ENCODE measurements at regions not wholly inside any gene's neighbourhood (a gene's known extent, or its start where the extent isn't known, plus 50 kb on each side); places are given as distances from the start of the nearest gene placed in this dataset.
"Not testable (repeated sequence)": the region's sequence is repeated elsewhere in the genome, so short reads cannot be mapped to it uniquely, and the experiment has no call there.

GRCh38 chr1:200281201-200281835 lies 128.5 kb downstream of the ZNF281 start:
- DNase-seq: no peak

GRCh38 chr1:200279810-200280411 lies 129.9 kb downstream of the ZNF281 start:
- peak; percentile 60 for DNase-seq

- DNase-seq: no peak
These were observed 133.9 kb downstream of the ZNF281 start for GRCh38 chr1:200275816-200276453.

- no peak for DNase-seq
These were observed 134.4 kb downstream of the ZNF281 start for GRCh38 chr1:200275415-200275814.

- no peak for DNase-seq
These were observed 135.7 kb downstream of the ZNF281 start for GRCh38 chr1:200274116-200274515.

- DNase-seq: no peak
These were observed 137.3 kb downstream of the ZNF281 start for GRCh38 chr1:200272481-200273068.

- peak; percentile 29 for DNase-seq
These were observed 140.6 kb downstream of the ZNF281 start for GRCh38 chr1:200269256-200269655.

GRCh38 chr1:200267937-200268336 lies 141.9 kb downstream of the ZNF281 start:
- DNase-seq: no peak

GRCh38 chr1:200267458-200267857 lies 142.4 kb downstream of the ZNF281 start:
- DNase-seq: no peak

- DNase-seq: no peak
These were observed 143.0 kb downstream of the ZNF281 start for GRCh38 chr1:200266871-200267270.

- no peak for DNase-seq
These were observed 144.0 kb downstream of the ZNF281 start for GRCh38 chr1:200265881-200266280.

GRCh38 chr1:200265104-200265503 lies 144.7 kb downstream of the ZNF281 start:
- DNase-seq: peak; percentile 30

- no peak for DNase-seq
These were observed 146.6 kb downstream of the ZNF281 start for GRCh38 chr1:200263203-200263602.

GRCh38 chr1:200262326-200262965 lies 147.4 kb downstream of the ZNF281 start:
- no peak for DNase-seq

GRCh38 chr1:200260597-200261335 lies 149.1 kb downstream of the ZNF281 start:
- DNase-seq: no peak

- peak; percentile 38 for DNase-seq
These were observed 151.1 kb downstream of the ZNF281 start for GRCh38 chr1:200258447-200259375.

GRCh38 chr1:200257235-200257634 lies 152.6 kb downstream of the ZNF281 start:
- no peak for DNase-seq

- DNase-seq: not testable (repeated sequence)
These were observed 155.2 kb downstream of the ZNF281 start for GRCh38 chr1:200254602-200255001.

GRCh38 chr1:200253774-200254495 lies 155.9 kb downstream of the ZNF281 start:
- DNase-seq: no peak

GRCh38 chr1:200252531-200252930 lies 157.3 kb downstream of the ZNF281 start:
- no peak for DNase-seq

GRCh38 chr1:200250469-200250868 lies 159.4 kb downstream of the ZNF281 start:
- no peak for DNase-seq

Data from suppressor macrophage treated with lipopolysaccharide for 4 hours (primary cell).